Neural cell (in vitro differentiated cells): ENCODE measurements at regions not wholly inside any gene's neighbourhood (a gene's known extent, or its start where the extent isn't known, plus 50 kb on each side); places are given as distances from the start of the nearest gene placed in this dataset.

Experiments
- CTCF ChIP-seq: fragments of 450-650 bp; IDR thresholded peaks from 2 replicates; pipeline ENCODE4 v1.5.1; 2014; ENCODE audit warnings: antibody characterized with exemption, mild to moderate bottlenecking, moderate library complexity; ENCODE audit not compliant: poor library complexity, severe bottlenecking
- RAD21 ChIP-seq: fragments of 450-650 bp; conservative IDR thresholded peaks from 2 replicates; pipeline ENCODE4 v1.6.1; 2014; ENCODE audit warnings: antibody characterized with exemption, mild to moderate bottlenecking, moderate library complexity
- SMC3 ChIP-seq: fragments of 450-650 bp; conservative IDR thresholded peaks from 2 replicates; pipeline ENCODE4 v1.6.1; 2014; ENCODE audit warnings: antibody characterized with exemption, mild to moderate bottlenecking, moderate library complexity; ENCODE audit not compliant: poor library complexity

GRCh38 chr3:80785475-80785874 lies 976.0 kb downstream of the GBE1 start:
- TF ChIP-seq SMC3 (peak; percentile 42), RAD21 (peak; percentile 58), CTCF (peak; percentile 53)
